Vagina (tissue), 2 donors: ENCODE measurements at regions not wholly inside any gene's neighbourhood (a gene's known extent, or its start where the extent isn't known, plus 50 kb on each side); places are given as distances from the start of the nearest gene placed in this dataset.
A peak's percentile ranks its signal among the peaks of the same experiment; 100 is the strongest.

Experiments
- DNase-seq, 2 donors: peaks; one replicate each; pipeline ENCODE4 v3.0.0-alpha.2; 2017; ENCODE audit errors: extremely low spot score in 2 of 2
- H3K27ac ChIP-seq: fragments of 200-600 bp; sonication (generic); one replicate; pipeline ENCODE4 v1.5.1; 2019
- H3K27me3 ChIP-seq: fragments of 200-600 bp; sonication (generic); one replicate; pipeline ENCODE4 v1.5.1; 2019
- H3K36me3 ChIP-seq, 2 donors: fragments of 200-600 bp; sonication (generic); one replicate each; pipeline ENCODE4 v1.5.1; 2017 to 2019
- H3K4me1 ChIP-seq: fragments of 200-600 bp; sonication (generic); one replicate; pipeline ENCODE4 v1.5.1; 2019
- H3K4me3 ChIP-seq, 2 donors: fragments of 200-600 bp; sonication (generic); 1 replicate in 1 of 2; 2 replicates in 1 of 2; pipeline ENCODE4 v1.5.1; 2016 to 2019
- H3K9me3 ChIP-seq: fragments of 200-600 bp; sonication (generic); one replicate; pipeline ENCODE4 v1.5.1; 2019
- CTCF ChIP-seq, 3 experiments: fragments of 450-650 bp in 2 of 3; fragments of 200-600 bp in 1 of 3; sonication (generic) in 1 of 3; IDR thresholded peaks; one replicate each; pipeline ENCODE4 v1.5.1; 2017 to 2019; ENCODE audit warnings: antibody characterized with exemption in 3 of 3, mild to moderate bottlenecking in 2 of 3, moderate library complexity in 2 of 3
- POLR2A ChIP-seq, 2 donors: fragments of 450-650 bp; IDR thresholded peaks; one replicate each; pipeline ENCODE4 v1.6.1; 2017; ENCODE audit warnings: antibody characterized with exemption in 2 of 2, mild to moderate bottlenecking in 2 of 2, moderate library complexity in 2 of 2
- POLR2AphosphoS5 ChIP-seq, 2 donors: sonication (generic); formaldehyde crosslinking; IDR thresholded peaks; one replicate each; pipeline ENCODE4 v1.9.0; 2017; ENCODE audit warnings: antibody characterized with exemption in 2 of 2, mild to moderate bottlenecking in 2 of 2, low read depth in 1 of 2; ENCODE audit not compliant: insufficient read depth in 1 of 2
- intact Hi-C: fragments of 100-400 bp; cut with DNase I; formaldehyde crosslinking; loops from one replicate; pipeline ENCODE4 v1.15.1; 2023

DNA sequence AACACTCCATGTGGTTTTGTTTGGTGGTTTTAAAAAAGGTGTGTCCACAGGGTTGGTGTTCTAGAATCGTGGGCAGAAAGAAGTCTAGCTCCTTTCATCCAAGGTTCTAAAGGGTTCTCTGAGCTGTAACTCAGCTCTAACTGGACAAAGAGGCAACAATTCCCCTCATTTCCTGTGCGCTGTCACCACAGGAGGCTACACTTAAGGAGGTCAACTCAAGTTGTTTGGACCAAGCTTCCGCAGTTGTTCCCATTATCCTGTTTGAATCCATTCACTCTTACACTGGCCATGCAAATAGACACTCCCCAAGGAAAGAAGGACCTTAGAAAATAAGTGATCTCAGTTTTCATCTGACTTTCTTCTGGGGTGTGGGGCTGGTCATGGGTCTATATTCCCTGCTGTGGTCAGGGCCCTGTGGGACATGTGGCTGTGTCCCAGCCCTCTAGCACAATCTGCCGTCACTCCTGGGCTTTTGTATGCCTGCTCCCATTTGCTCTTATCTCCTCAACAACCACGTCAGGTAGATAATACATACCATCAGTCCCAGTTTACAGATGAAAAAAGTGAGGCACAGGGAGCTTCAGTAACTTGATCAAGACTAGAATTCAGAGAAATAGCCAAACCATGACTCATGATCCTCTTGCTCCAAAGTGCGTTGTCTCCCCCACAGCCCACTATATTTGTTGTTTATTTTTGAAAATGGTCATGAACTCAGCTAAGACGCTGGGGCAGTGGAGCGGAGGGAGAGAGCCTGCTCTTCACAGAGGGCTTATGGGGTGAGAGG, 103.6 kb downstream of the RHOU start:
- DNase-seq, result no peak
- H3K27me3 ChIP-seq, result no peaks in the 10 kb centered on the region
- no peak overlapping the region for H3K4me3 ChIP-seq
- peak overlapping the region; percentile 76 for H3K27ac ChIP-seq
- intact Hi-C loops, result no loop called here
- peaks cover 35% of the 10 kb centered on the region for H3K4me1 ChIP-seq
- H3K9me3 ChIP-seq, result no peaks in the 10 kb centered on the region
- TF ChIP-seq POLR2AphosphoS5 (IDR thresholded peaks at IDR 0.05; ENCODE audit: insufficient read depth in 1 of 2, low read depth in 1 of 2) (peak in 1 of 2 donors; percentile 4), CTCF (IDR thresholded peaks at IDR 0.05) (no peak)
- H3K36me3 ChIP-seq, result no peaks in the 10 kb centered on the region

- no peaks in the 10 kb centered on the region for H3K27me3 ChIP-seq
- no peak for DNase-seq
- TF ChIP-seq POLR2AphosphoS5 (IDR thresholded peaks at IDR 0.05; ENCODE audit: insufficient read depth in 1 of 2, low read depth in 1 of 2) (no peak), CTCF (IDR thresholded peaks at IDR 0.05) (no peak), POLR2A (IDR thresholded peaks at IDR 0.05) (no peak)
- no peak overlapping the region for H3K4me3 ChIP-seq
- H3K4me1 ChIP-seq, result peaks cover 31% of the 10 kb centered on the region
- H3K27ac ChIP-seq, result no peak overlapping the region
- no peaks in the 10 kb centered on the region for H3K36me3 ChIP-seq
- H3K9me3 ChIP-seq, result no peaks in the 10 kb centered on the region
- intact Hi-C loops, result no loop called here
These were observed 104.4 kb downstream of the RHOU start for GRCh38 chr1:228839656-228840055.

- H3K27ac ChIP-seq, result no peak overlapping the region
- no peaks in the 10 kb centered on the region for H3K9me3 ChIP-seq
- H3K36me3 ChIP-seq, result no peaks in the 10 kb centered on the region
- TF ChIP-seq POLR2AphosphoS5 (IDR thresholded peaks at IDR 0.05; ENCODE audit: insufficient read depth in 1 of 2, low read depth in 1 of 2) (no peak), POLR2A (IDR thresholded peaks at IDR 0.05) (no peak), CTCF (IDR thresholded peaks at IDR 0.05) (no peak)
- H3K27me3 ChIP-seq, result no peaks in the 10 kb centered on the region
- intact Hi-C loops, result no loop called here
- no peak overlapping the region for H3K4me3 ChIP-seq
- no peak for DNase-seq
- peaks cover 31% of the 10 kb centered on the region for H3K4me1 ChIP-seq
These were observed 106.4 kb downstream of the RHOU start for GRCh38 chr1:228841632-228842031.

- Histone ChIP-seq H3K27me3 (no peaks in the 10 kb centered on the region), H3K4me3 (no peak overlapping the region), H3K27ac (no peak overlapping the region), H3K4me1 (peaks cover 31% of the 10 kb centered on the region), H3K36me3 (no peaks in the 10 kb centered on the region), H3K9me3 (no peaks in the 10 kb centered on the region)
- peak in 1 of 2 donors; percentile 84 for DNase-seq
- no peak for TF ChIP-seq CTCF (IDR thresholded peaks at IDR 0.05)
- no peak for TF ChIP-seq POLR2A (IDR thresholded peaks at IDR 0.05)
- intact Hi-C loops, result no loop called here
These were observed 107.0 kb downstream of the RHOU start for GRCh38 chr1:228842094-228842775.

- intact Hi-C loops, result no loop called here
- Histone ChIP-seq H3K4me3 (no peak overlapping the region), H3K4me1 (peaks cover 10% of the 10 kb centered on the region), H3K9me3 (no peaks in the 10 kb centered on the region), H3K36me3 (no peaks in the 10 kb centered on the region), H3K27ac (no peak overlapping the region), H3K27me3 (no peaks in the 10 kb centered on the region)
- no peak for DNase-seq
- TF ChIP-seq CTCF (IDR thresholded peaks at IDR 0.05) (no peak), POLR2AphosphoS5 (IDR thresholded peaks at IDR 0.05; ENCODE audit: insufficient read depth in 1 of 2, low read depth in 1 of 2) (no peak), POLR2A (IDR thresholded peaks at IDR 0.05) (no peak)
These were observed 109.8 kb downstream of the RHOU start for GRCh38 chr1:228845101-228845500.
